GM18519 (cell line): ENCODE measurements at regions not wholly inside any gene's neighbourhood (a gene's known extent, or its start where the extent isn't known, plus 50 kb on each side); places are given as distances from the start of the nearest gene placed in this dataset.

Source experiments
- ATAC-seq: cut with Tn5 transposase; IDR thresholded peaks from one replicate; pipeline ENCODE4 v1.9.1; 2021; ENCODE audit warnings: mild to moderate bottlenecking, moderate library complexity; ENCODE audit not compliant: unreplicated experiment, low FRiP score

GRCh38 chr13:50071379-50071778, 56.1 kb downstream of the KCNRG start:
- no peak for ATAC-seq

- ATAC-seq: no peak
These were observed 57.4 kb downstream of the KCNRG start for GRCh38 chr13:50072676-50073075.

- no peak for ATAC-seq
These were observed 58.1 kb downstream of the KCNRG start for GRCh38 chr13:50073340-50073739.

GRCh38 chr13:50074843-50075242, 59.6 kb downstream of the KCNRG start:
- ATAC-seq: peak; percentile 45

GRCh38 chr13:50075619-50076097, 60.4 kb downstream of the KCNRG start:
- ATAC-seq: no peak

- no peak for ATAC-seq
These were observed 62.2 kb downstream of the KCNRG start for GRCh38 chr13:50077431-50077830.

GRCh38 chr13:50078231-50078894, 63.1 kb downstream of the KCNRG start:
- no peak for ATAC-seq

GRCh38 chr13:50078895-50079654, 63.8 kb downstream of the KCNRG start:
- no peak for ATAC-seq

- ATAC-seq: no peak
These were observed 64.5 kb downstream of the KCNRG start for GRCh38 chr13:50079655-50080202.

- no peak for ATAC-seq
These were observed 65.1 kb downstream of the KCNRG start for GRCh38 chr13:50080203-50080910.

- ATAC-seq: no peak
These were observed 65.9 kb downstream of the KCNRG start for GRCh38 chr13:50080911-50081678.

GRCh38 chr13:50081679-50082425, 66.6 kb downstream of the KCNRG start:
- ATAC-seq: peak; percentile 43

- peak; percentile 45 for ATAC-seq
These were observed 67.4 kb downstream of the KCNRG start for GRCh38 chr13:50082426-50083281.

GRCh38 chr13:50085063-50085462, 69.8 kb downstream of the KCNRG start:
- no peak for ATAC-seq

- no peak for ATAC-seq
These were observed 74.4 kb downstream of the KCNRG start for GRCh38 chr13:50089633-50090032.

- ATAC-seq: no peak
These were observed 75.0 kb downstream of the KCNRG start for GRCh38 chr13:50090211-50090610.

GRCh38 chr13:50094615-50095293, 79.5 kb downstream of the KCNRG start:
- no peak for ATAC-seq

- ATAC-seq: no peak
These were observed 83.4 kb downstream of the KCNRG start for GRCh38 chr13:50098693-50099092.
